DND-41 (cell line): ENCODE measurements at regions not wholly inside any gene's neighbourhood (a gene's known extent, or its start where the extent isn't known, plus 50 kb on each side); places are given as distances from the start of the nearest gene placed in this dataset.
A peak's percentile ranks its signal among the peaks of the same experiment; 100 is the strongest.

Experiments
- ATAC-seq: fragments of 200-7000 bp; cut with Tn5 transposase; 3 replicates; pipeline ENCODE4 v1.9.1; 2021; ENCODE audit warnings: low read depth; ENCODE audit not compliant: insufficient read depth
- DNase-seq: peaks from one replicate; pipeline ENCODE4 v3.0.0-alpha.2; 2020
- H2AFZ ChIP-seq: 2 replicates; pipeline ENCODE4 v1.6.0; 2012; ENCODE audit warnings: low read depth, low read length
- H3K27ac ChIP-seq: 2 replicates; pipeline ENCODE4 v1.5.1; 2012; ENCODE audit warnings: low read length, inconsistent platforms
- H3K27me3 ChIP-seq: fragments of 200-600 bp; sonication (generic); 2 replicates; pipeline ENCODE4 v1.6.0; 2012; ENCODE audit warnings: low read length, mild to moderate bottlenecking, inconsistent platforms; ENCODE audit not compliant: insufficient read depth, poor library complexity
- H3K36me3 ChIP-seq: 2 replicates; pipeline ENCODE4 v1.5.1; 2012; ENCODE audit warnings: low read length, inconsistent platforms; ENCODE audit not compliant: insufficient read depth
- H3K4me1 ChIP-seq: 2 replicates; pipeline ENCODE4 v1.5.1; 2012; ENCODE audit warnings: mild to moderate bottlenecking, low read length; ENCODE audit not compliant: insufficient read depth
- H3K4me2 ChIP-seq: 2 replicates; pipeline ENCODE4 v1.6.0; 2012; ENCODE audit warnings: mild to moderate bottlenecking, moderate library complexity, low read length, inconsistent platforms; ENCODE audit not compliant: insufficient read depth
- H3K4me3 ChIP-seq, 2 experiments: fragments of 200-600 bp in 1 of 2; shearing (Covaris generic) in 1 of 2; 2 replicates each; pipeline ENCODE4 v1.5.1; 2012 to 2016; ENCODE audit warnings: inconsistent platforms in 2 of 2, low read length in 2 of 2, mild to moderate bottlenecking in 2 of 2, low read depth in 1 of 2, moderate library complexity in 1 of 2
- H3K79me2 ChIP-seq: 2 replicates; pipeline ENCODE4 v1.6.0; 2012; ENCODE audit warnings: low read length, inconsistent platforms; ENCODE audit not compliant: insufficient read depth
- H3K9ac ChIP-seq: 2 replicates; pipeline ENCODE4 v1.6.0; 2012; ENCODE audit warnings: low read depth, mild to moderate bottlenecking, inconsistent platforms, low read length, moderate library complexity
- H3K9me3 ChIP-seq: 2 replicates; pipeline ENCODE4 v1.5.1; 2012; ENCODE audit warnings: low read length, moderate library complexity, mild to moderate bottlenecking, inconsistent platforms; ENCODE audit not compliant: insufficient read depth, severe bottlenecking
- H4K20me1 ChIP-seq: 2 replicates; pipeline ENCODE4 v1.6.0; 2012; ENCODE audit warnings: low read length; ENCODE audit not compliant: insufficient read depth
- CTCF ChIP-seq: IDR thresholded peaks from 2 replicates; pipeline ENCODE4 v1.5.1; 2012; ENCODE audit warnings: borderline replicate concordance, low read length, moderate library complexity, mild to moderate bottlenecking; ENCODE audit not compliant: poor library complexity, severe bottlenecking; ENCODE audit errors: extremely low read depth
- EZH2 ChIP-seq: IDR thresholded peaks from 3 replicates; pipeline ENCODE4 v1.6.1; 2012; ENCODE audit warnings: borderline replicate concordance, low read depth, mild to moderate bottlenecking, moderate library complexity, low read length, inconsistent platforms; ENCODE audit not compliant: severe bottlenecking

GRCh38 chr5:4375640-4376039 is 764.5 kb upstream of the ADAMTS16 start:
- Histone ChIP-seq H3K36me3 (no peaks in the 10 kb centered on the region), H3K9ac (peak overlapping the region; percentile 49), H3K9me3 (no peaks in the 10 kb centered on the region), H3K4me1 (peaks cover 62% of the 10 kb centered on the region), H3K79me2 (no peaks in the 10 kb centered on the region), H3K27me3 (no peaks in the 10 kb centered on the region), H4K20me1 (no peaks in the 10 kb centered on the region), H2AFZ (peak overlapping the region; percentile 69), H3K27ac (peak overlapping the region; percentile 92), H3K4me3 (peak overlapping the region in 1 of 2 experiments; percentile 35; a peak in 2 of 4 replicates), H3K4me2 (peak overlapping the region; percentile 58)
- ATAC-seq (peak; percentile 96), DNase-seq (peak; percentile 92)
- TF ChIP-seq EZH2: no peak
- TF ChIP-seq CTCF: peak; percentile 75

DNA sequence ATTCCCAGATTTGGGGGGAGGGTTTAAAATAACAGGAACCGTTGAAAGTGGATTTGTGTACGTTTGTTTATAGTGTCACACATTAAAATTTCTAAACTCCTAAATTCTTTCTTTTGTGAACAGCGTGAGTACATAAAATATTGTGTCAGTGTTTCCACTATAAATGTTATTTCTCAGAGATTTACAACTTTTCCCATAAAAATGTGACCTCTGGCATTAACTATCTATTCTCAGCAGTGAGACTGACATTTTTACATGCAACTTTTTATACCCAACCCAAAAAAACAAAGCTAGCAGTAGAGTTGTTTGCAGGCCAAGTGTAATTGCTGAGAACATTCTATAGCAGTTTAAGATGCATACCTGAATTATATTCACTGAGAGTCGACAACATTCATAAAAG is 757.0 kb upstream of the ADAMTS16 start:
- no peak for ATAC-seq
- H3K9ac ChIP-seq: no peak overlapping the region

GRCh38 chr5:4383518-4384198 is 756.5 kb upstream of the ADAMTS16 start:
- no peaks in the 10 kb centered on the region for H4K20me1 ChIP-seq
- no peak for TF ChIP-seq CTCF
- TF ChIP-seq EZH2: no peak
- peaks cover 5% of the 10 kb centered on the region; the same call in 1 of the 2 replicates for H3K4me1 ChIP-seq
- no peak overlapping the region for H3K9ac ChIP-seq
- no peak overlapping the region for H3K4me2 ChIP-seq
- no peaks in the 10 kb centered on the region for H3K27me3 ChIP-seq
- ATAC-seq (no peak), DNase-seq (no peak)
- H3K4me3 ChIP-seq: no peak overlapping the region
- no peaks in the 10 kb centered on the region for H3K36me3 ChIP-seq
- H3K79me2 ChIP-seq: no peaks in the 10 kb centered on the region
- H3K27ac ChIP-seq: no peak overlapping the region
- no peak overlapping the region for H2AFZ ChIP-seq
- H3K9me3 ChIP-seq: no peaks in the 10 kb centered on the region

More for the DNA sequence above, 757.0 kb upstream of the ADAMTS16 start:
- H3K79me2 ChIP-seq: no peaks in the 10 kb centered on the region
- H4K20me1 ChIP-seq: no peaks in the 10 kb centered on the region
- H3K27me3 ChIP-seq: no peaks in the 10 kb centered on the region
- no peak for TF ChIP-seq EZH2
- TF ChIP-seq CTCF: no peak
- DNase-seq: no peak
- peaks cover 8% of the 10 kb centered on the region; the same call in 1 of the 2 replicates for H3K4me1 ChIP-seq
- H3K4me2 ChIP-seq: no peak overlapping the region
- H3K9me3 ChIP-seq: no peaks in the 10 kb centered on the region
- H3K27ac ChIP-seq: no peak overlapping the region
- H2AFZ ChIP-seq: no peak overlapping the region
- no peak overlapping the region for H3K4me3 ChIP-seq
- H3K36me3 ChIP-seq: no peaks in the 10 kb centered on the region
